ENCODE measurements at regions not wholly inside any gene's neighbourhood (a gene's known extent, or its start where the extent isn't known, plus 50 kb on each side); places are given as distances from the start of the nearest gene placed in this dataset.

- no peaks in the 10 kb centered on the region for H3K27me3 ChIP-seq (ENCODE audit: control insufficient read depth in 1 of 2, insufficient read depth in 1 of 2, low read length in 2 of 2)
- no peak overlapping the region for H3K4me3 ChIP-seq (ENCODE audit: insufficient read depth in 1 of 2, low read depth in 1 of 2, low read length in 2 of 2)
- no peak overlapping the region for H3K27ac ChIP-seq (ENCODE audit: low read length, poor library complexity, severe bottlenecking)
- H2BK120ac ChIP-seq (ENCODE audit: low read depth, low read length) = no peak overlapping the region
- H2AK5ac ChIP-seq (ENCODE audit: low read length, severe bottlenecking) = no peak overlapping the region
- no peak overlapping the region for H2BK15ac ChIP-seq (ENCODE audit: low read depth, poor library complexity, severe bottlenecking)
- H4K91ac ChIP-seq (ENCODE audit: low read length) = no peak overlapping the region
- H3K36me3 ChIP-seq (ENCODE audit: control insufficient read depth in 1 of 2, insufficient read depth in 2 of 2, low read depth in 1 of 2, low read length in 2 of 2) = no peaks in the 10 kb centered on the region
- H2BK5ac ChIP-seq (ENCODE audit: low read depth, low read length, poor library complexity, severe bottlenecking) = no peak overlapping the region
- H3K9me3 ChIP-seq (ENCODE audit: control insufficient read depth, low read length) = no peaks in the 10 kb centered on the region
- no peak overlapping the region for H4K8ac ChIP-seq (ENCODE audit: low read length)
- 100% methylated on average over 1 of the region's 1 CpG for WGBS
- H3K4me1 ChIP-seq (ENCODE audit: control insufficient read depth, insufficient read depth, low read depth, low read length) = no peaks in the 10 kb centered on the region
- no peak overlapping the region for H3K4ac ChIP-seq (ENCODE audit: low read depth in 1 of 2, low read length in 2 of 2)
- no peak overlapping the region for H3K18ac ChIP-seq (ENCODE audit: low read depth in 1 of 2, low read length in 2 of 2)
- no peak for DNase-seq
- H3K14ac ChIP-seq (ENCODE audit: low read length in 2 of 2) = no peak overlapping the region
- no peak overlapping the region for H3K9ac ChIP-seq (ENCODE audit: low read length)
- H3K79me1 ChIP-seq (replicated peaks; ENCODE audit: low read length, poor library complexity, severe bottlenecking) = no peaks in the 10 kb centered on the region
- no peak overlapping the region for H3K4me2 ChIP-seq (ENCODE audit: low read length, poor library complexity, severe bottlenecking)
- H2BK12ac ChIP-seq (ENCODE audit: low read length in 2 of 2) = no peak overlapping the region
- H2AFZ ChIP-seq (ENCODE audit: low read depth, low read length) = no peak overlapping the region
- H3K23ac ChIP-seq (ENCODE audit: low read length in 2 of 2) = no peak overlapping the region
Observed at GRCh38 chr5:42963412-42963811, 76.7 kb downstream of the ANXA2R start.

- no peak overlapping the region for H2AFZ ChIP-seq (ENCODE audit: low read depth, low read length)
- H2BK12ac ChIP-seq (ENCODE audit: low read length in 2 of 2) = no peak overlapping the region
- H3K18ac ChIP-seq (ENCODE audit: low read depth in 1 of 2, low read length in 2 of 2) = no peak overlapping the region
- no peaks in the 10 kb centered on the region for H3K79me1 ChIP-seq (replicated peaks; ENCODE audit: low read length, poor library complexity, severe bottlenecking)
- H3K4me3 ChIP-seq (ENCODE audit: insufficient read depth in 1 of 2, low read depth in 1 of 2, low read length in 2 of 2) = no peak overlapping the region
- no peak for DNase-seq
- H2AK5ac ChIP-seq (ENCODE audit: low read length, severe bottlenecking) = no peak overlapping the region
- no peak overlapping the region for H3K14ac ChIP-seq (ENCODE audit: low read length in 2 of 2)
- no peak overlapping the region for H3K4me2 ChIP-seq (ENCODE audit: low read length, poor library complexity, severe bottlenecking)
- no peak overlapping the region for H4K8ac ChIP-seq (ENCODE audit: low read length)
- H2BK5ac ChIP-seq (ENCODE audit: low read depth, low read length, poor library complexity, severe bottlenecking) = no peak overlapping the region
- H3K9me3 ChIP-seq (ENCODE audit: control insufficient read depth, low read length) = no peaks in the 10 kb centered on the region
- no peak overlapping the region for H4K91ac ChIP-seq (ENCODE audit: low read length)
- H2BK120ac ChIP-seq (ENCODE audit: low read depth, low read length) = no peak overlapping the region
- H3K4ac ChIP-seq (ENCODE audit: low read depth in 1 of 2, low read length in 2 of 2) = no peak overlapping the region
- H3K27ac ChIP-seq (ENCODE audit: low read length, poor library complexity, severe bottlenecking) = no peak overlapping the region
- no peak overlapping the region for H3K9ac ChIP-seq (ENCODE audit: low read length)
- H3K36me3 ChIP-seq (ENCODE audit: control insufficient read depth in 1 of 2, insufficient read depth in 2 of 2, low read depth in 1 of 2, low read length in 2 of 2) = no peaks in the 10 kb centered on the region
- no peak overlapping the region for H2BK15ac ChIP-seq (ENCODE audit: low read depth, poor library complexity, severe bottlenecking)
- no peaks in the 10 kb centered on the region for H3K27me3 ChIP-seq (ENCODE audit: control insufficient read depth in 1 of 2, insufficient read depth in 1 of 2, low read length in 2 of 2)
- WGBS = no CpG with 5 or more reads among the region's 2 CpGs
- no peak overlapping the region for H3K23ac ChIP-seq (ENCODE audit: low read length in 2 of 2)
- no peaks in the 10 kb centered on the region for H3K4me1 ChIP-seq (ENCODE audit: control insufficient read depth, insufficient read depth, low read depth, low read length)
Observed at GRCh38 chr5:42962124-42962523, 78.0 kb downstream of the ANXA2R start.

- no peak overlapping the region for H3K18ac ChIP-seq (ENCODE audit: low read depth in 1 of 2, low read length in 2 of 2)
- H3K14ac ChIP-seq (ENCODE audit: low read length in 2 of 2) = no peak overlapping the region
- H4K8ac ChIP-seq (ENCODE audit: low read length) = no peak overlapping the region
- H3K4me1 ChIP-seq (ENCODE audit: control insufficient read depth, insufficient read depth, low read depth, low read length) = no peaks in the 10 kb centered on the region
- H3K4me2 ChIP-seq (ENCODE audit: low read length, poor library complexity, severe bottlenecking) = no peak overlapping the region
- H3K23ac ChIP-seq (ENCODE audit: low read length in 2 of 2) = no peak overlapping the region
- H3K9ac ChIP-seq (ENCODE audit: low read length) = no peak overlapping the region
- no peak for DNase-seq
- no peak overlapping the region for H2BK5ac ChIP-seq (ENCODE audit: low read depth, low read length, poor library complexity, severe bottlenecking)
- no peak overlapping the region for H3K4ac ChIP-seq (ENCODE audit: low read depth in 1 of 2, low read length in 2 of 2)
- no peak overlapping the region for H3K4me3 ChIP-seq (ENCODE audit: insufficient read depth in 1 of 2, low read depth in 1 of 2, low read length in 2 of 2)
- H2AFZ ChIP-seq (ENCODE audit: low read depth, low read length) = no peak overlapping the region
- no peak overlapping the region for H3K27ac ChIP-seq (ENCODE audit: low read length, poor library complexity, severe bottlenecking)
- no peaks in the 10 kb centered on the region for H3K79me1 ChIP-seq (replicated peaks; ENCODE audit: low read length, poor library complexity, severe bottlenecking)
- no peak overlapping the region for H4K91ac ChIP-seq (ENCODE audit: low read length)
- no peaks in the 10 kb centered on the region for H3K36me3 ChIP-seq (ENCODE audit: control insufficient read depth in 1 of 2, insufficient read depth in 2 of 2, low read depth in 1 of 2, low read length in 2 of 2)
- H2BK15ac ChIP-seq (ENCODE audit: low read depth, poor library complexity, severe bottlenecking) = no peak overlapping the region
- H2BK12ac ChIP-seq (ENCODE audit: low read length in 2 of 2) = no peak overlapping the region
- H2AK5ac ChIP-seq (ENCODE audit: low read length, severe bottlenecking) = no peak overlapping the region
- 74% methylated on average over 2 of the region's 2 CpGs for WGBS
- H3K27me3 ChIP-seq (ENCODE audit: control insufficient read depth in 1 of 2, insufficient read depth in 1 of 2, low read length in 2 of 2) = no peaks in the 10 kb centered on the region
- H3K9me3 ChIP-seq (ENCODE audit: control insufficient read depth, low read length) = no peaks in the 10 kb centered on the region
- no peak overlapping the region for H2BK120ac ChIP-seq (ENCODE audit: low read depth, low read length)
Observed at GRCh38 chr5:42960506-42960905, 79.6 kb downstream of the ANXA2R start.

- no peak for DNase-seq
- Histone ChIP-seq H3K4me2 (ENCODE audit: low read length, poor library complexity, severe bottlenecking) (no peak overlapping the region), H4K91ac (ENCODE audit: low read length) (no peak overlapping the region), H2BK15ac (ENCODE audit: low read depth, poor library complexity, severe bottlenecking) (no peak overlapping the region), H4K8ac (ENCODE audit: low read length) (no peak overlapping the region), H3K4me3 (ENCODE audit: insufficient read depth in 1 of 2, low read depth in 1 of 2, low read length in 2 of 2) (no peak overlapping the region), H2AFZ (ENCODE audit: low read depth, low read length) (no peak overlapping the region), H2BK120ac (ENCODE audit: low read depth, low read length) (no peak overlapping the region), H3K4ac (ENCODE audit: low read depth in 1 of 2, low read length in 2 of 2) (no peak overlapping the region), H3K27ac (ENCODE audit: low read length, poor library complexity, severe bottlenecking) (no peak overlapping the region), H3K18ac (ENCODE audit: low read depth in 1 of 2, low read length in 2 of 2) (no peak overlapping the region), H3K36me3 (ENCODE audit: control insufficient read depth in 1 of 2, insufficient read depth in 2 of 2, low read depth in 1 of 2, low read length in 2 of 2) (peaks cover 0 to 9% of the 10 kb centered on the region in 2 experiments), H2BK5ac (ENCODE audit: low read depth, low read length, poor library complexity, severe bottlenecking) (no peak overlapping the region), H3K23ac (ENCODE audit: low read length in 2 of 2) (no peak overlapping the region), H3K14ac (ENCODE audit: low read length in 2 of 2) (no peak overlapping the region), H2AK5ac (ENCODE audit: low read length, severe bottlenecking) (no peak overlapping the region), H3K9ac (ENCODE audit: low read length) (no peak overlapping the region), H3K4me1 (ENCODE audit: control insufficient read depth, insufficient read depth, low read depth, low read length) (no peaks in the 10 kb centered on the region), H3K27me3 (ENCODE audit: control insufficient read depth in 1 of 2, insufficient read depth in 1 of 2, low read length in 2 of 2) (no peaks in the 10 kb centered on the region), H2BK12ac (ENCODE audit: low read length in 2 of 2) (no peak overlapping the region), H3K79me1 (replicated peaks; ENCODE audit: low read length, poor library complexity, severe bottlenecking) (no peaks in the 10 kb centered on the region), H3K9me3 (ENCODE audit: control insufficient read depth, low read length) (no peaks in the 10 kb centered on the region)
- WGBS = 98% methylated on average over 1 of the region's 2 CpGs
Observed at GRCh38 chr5:42956551-42956950, 83.6 kb downstream of the ANXA2R start.

Data from mesenchymal stem cell (in vitro differentiated cells and primary cell).